GM21515 (cell line): ENCODE measurements at regions not wholly inside any gene's neighbourhood (a gene's known extent, or its start where the extent isn't known, plus 50 kb on each side); places are given as distances from the start of the nearest gene placed in this dataset.

Experiments
- ATAC-seq: cut with Tn5 transposase; IDR thresholded peaks from one replicate; pipeline ENCODE4 v1.9.1; 2021; ENCODE audit not compliant: unreplicated experiment

DNA sequence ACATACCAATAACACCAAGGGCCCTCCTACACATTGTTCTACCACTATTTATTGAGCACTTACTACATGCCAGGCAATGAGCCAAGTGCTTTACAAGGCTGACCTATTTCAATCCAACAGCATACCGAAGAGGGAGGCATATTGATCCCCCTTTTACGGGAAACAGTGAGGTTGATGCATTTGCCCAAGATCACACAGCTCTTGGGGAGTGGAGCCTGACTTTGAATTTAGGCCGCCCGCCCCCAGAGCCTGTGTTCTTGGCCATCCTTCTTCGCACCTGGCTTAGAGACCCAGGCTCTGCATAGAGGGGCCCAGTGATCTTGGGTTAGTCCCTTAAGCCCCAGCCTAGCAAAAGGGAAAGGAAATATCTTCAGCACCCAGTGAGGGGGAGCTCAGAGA lies 158.1 kb upstream of the IER5L start:
- no peak for ATAC-seq

GRCh38 chr9:129335464-129336129 lies 157.5 kb upstream of the IER5L start:
- ATAC-seq = no peak

DNA sequence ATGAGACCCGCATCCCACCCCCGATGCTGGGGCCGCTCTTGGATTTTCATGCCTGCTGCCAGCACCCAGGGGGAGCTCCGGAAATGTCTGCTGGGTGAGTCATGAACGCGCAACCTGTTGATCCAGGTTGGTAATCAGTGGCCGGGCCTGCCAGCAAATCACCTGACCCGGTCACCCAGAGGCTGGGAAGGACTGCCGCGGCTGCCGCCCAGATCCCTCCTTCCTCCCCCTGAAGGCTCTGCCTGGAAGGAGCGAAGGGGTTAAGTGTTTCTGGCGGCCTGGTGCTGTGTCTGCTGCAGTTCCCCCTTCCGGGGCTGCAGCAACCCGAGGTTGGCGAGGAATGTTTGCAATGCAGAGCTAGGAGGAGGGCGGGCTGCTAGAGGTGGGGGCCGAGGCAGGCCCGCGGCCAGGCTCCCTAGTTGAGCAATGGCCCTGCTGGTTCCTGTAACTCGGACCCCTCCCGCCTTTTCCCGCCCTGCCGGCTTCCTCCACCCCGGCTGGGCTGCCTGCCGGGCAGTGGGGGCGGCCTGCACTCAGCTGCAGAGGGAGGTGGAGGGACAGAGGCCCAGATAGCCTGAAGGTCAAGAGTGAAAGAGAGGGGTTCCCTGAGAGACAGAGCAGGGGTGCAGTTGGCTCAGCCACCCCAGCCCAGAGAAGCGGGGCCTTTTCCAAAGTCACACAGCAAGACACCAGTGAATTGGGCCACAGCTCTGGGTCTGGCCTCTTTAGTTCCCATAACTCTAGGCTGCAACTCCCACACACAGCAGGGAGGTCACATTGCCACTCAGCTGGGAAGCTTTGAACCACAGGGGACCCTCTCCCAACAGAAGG lies 156.3 kb upstream of the IER5L start:
- no peak for ATAC-seq

GRCh38 chr9:129333617-129334104 lies 155.6 kb upstream of the IER5L start:
- no peak for ATAC-seq

GRCh38 chr9:129332581-129332980 lies 154.5 kb upstream of the IER5L start:
- ATAC-seq = no peak

GRCh38 chr9:129331772-129332500 lies 153.9 kb upstream of the IER5L start:
- no peak for ATAC-seq

DNA sequence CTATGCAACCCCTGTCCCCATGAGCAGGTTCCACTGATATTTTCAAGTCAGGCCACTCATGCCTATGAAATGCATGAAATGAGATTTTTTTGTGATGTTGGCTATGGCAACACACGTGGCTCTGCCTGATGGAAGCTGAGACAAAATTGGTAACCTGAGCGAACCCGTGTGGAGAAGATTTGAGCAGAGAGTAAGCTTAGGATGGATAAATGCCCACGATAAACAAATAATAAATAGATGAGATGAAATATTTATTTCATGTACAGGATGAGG lies 153.4 kb upstream of the IER5L start:
- ATAC-seq = no peak

DNA sequence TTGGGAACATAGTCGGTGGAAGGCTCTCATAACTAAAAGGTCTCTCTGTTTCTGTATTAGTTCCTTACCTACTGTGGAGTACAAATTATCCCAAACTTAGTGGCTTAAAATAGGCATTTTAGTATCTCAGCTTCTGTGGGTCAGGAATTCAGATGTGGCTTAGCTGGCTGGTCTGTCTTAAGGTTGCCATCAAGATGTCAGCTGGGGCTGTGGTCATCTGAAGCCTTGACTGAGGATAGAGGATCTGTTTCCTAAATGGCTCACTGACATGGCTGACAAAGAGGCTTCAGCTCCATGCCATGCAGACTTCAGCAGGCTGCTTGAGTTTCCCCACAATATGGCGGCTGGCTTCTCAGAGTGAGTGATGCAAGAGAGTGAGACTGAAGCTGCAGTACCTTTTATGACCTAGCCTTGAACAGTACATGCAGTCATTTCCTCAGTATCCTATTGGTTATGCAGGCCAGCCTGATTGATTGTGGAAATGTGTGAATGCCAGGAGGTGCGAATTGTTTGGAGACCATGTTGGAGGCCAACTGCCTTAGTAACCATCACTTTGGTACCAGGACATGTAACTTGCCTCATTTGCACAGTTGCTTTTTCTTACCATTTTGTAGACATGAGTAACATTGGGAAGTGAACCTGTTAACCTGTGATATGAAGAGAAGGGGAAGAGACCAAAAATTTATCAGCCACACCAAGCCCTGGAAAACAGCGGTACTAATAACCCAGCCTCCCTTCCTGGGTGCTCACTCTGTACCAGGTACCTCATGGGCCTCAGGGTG lies 152.8 kb upstream of the IER5L start:
- ATAC-seq = no peak

DNA sequence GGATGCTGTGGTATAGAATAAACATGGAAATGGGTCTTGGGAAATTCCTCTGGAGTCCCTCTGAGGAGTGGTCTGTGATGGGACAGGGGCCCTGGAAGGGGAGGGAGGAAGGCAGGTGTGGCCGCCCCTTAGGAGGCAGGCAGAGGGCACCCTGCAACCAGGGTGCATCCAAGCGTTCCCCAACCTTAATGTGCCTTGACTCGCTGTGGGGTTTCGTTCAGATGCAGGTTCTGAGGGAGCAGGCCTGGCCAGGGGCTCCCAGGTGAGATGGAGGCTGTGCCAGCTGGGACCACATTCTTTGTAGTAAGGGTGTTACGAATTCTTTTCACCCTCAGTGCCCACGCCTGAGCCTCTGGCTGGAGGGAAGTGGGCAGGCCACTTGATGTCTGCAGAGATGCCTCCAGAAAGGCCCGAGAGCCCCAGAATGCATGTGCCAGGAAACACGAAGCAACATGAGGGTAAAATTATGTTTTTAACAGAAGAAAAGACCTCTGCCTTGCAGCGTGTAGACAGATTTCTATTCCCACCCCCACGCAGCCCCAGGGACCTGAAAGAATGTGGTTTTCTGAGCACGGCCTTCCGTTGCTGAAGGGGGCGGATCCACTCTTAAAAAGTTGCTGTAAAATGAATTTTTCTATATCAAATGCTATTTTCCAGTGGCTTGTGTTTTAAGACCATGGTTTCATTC lies 150.4 kb upstream of the IER5L start:
- no peak for ATAC-seq

DNA sequence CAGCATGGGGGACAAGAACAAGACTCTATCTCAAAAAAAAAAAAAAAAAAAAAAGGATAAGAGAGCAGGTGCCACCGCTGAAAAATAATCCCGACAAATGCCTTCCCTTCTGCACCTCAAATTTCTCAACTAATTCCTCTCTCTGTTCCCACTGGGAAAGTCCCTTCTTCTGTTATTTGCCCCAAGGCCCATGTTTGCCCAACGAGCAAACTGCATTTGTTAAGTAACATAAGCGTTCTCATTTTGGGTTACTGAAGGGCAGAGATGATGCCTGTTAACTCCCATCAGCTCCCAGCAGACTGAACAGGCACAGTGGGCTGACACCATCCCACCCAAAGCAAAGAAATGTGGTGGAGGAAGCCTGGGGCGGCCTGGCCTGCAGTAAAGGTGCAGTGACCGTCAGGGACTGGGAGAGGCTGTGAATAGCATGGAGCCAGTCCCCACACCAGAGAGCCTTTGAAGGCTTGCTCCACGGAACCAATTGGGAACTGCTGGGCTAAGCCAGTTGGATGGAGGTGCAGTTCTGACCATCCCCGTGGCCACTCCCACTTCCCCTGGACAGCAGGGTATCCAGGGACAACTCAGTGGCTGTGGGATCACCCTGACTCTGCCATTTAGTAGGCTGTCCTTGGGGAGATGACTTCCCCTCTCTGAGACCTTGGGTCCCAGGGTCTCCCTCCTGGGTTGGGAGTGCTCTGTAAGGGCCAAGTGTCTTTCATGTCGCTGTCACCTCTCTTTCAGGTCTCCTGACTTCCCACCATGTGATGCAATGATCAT lies 149.7 kb upstream of the IER5L start:
- no peak for ATAC-seq

- no peak for ATAC-seq
Observed at GRCh38 chr9:129326061-129327005, 148.3 kb upstream of the IER5L start.

DNA sequence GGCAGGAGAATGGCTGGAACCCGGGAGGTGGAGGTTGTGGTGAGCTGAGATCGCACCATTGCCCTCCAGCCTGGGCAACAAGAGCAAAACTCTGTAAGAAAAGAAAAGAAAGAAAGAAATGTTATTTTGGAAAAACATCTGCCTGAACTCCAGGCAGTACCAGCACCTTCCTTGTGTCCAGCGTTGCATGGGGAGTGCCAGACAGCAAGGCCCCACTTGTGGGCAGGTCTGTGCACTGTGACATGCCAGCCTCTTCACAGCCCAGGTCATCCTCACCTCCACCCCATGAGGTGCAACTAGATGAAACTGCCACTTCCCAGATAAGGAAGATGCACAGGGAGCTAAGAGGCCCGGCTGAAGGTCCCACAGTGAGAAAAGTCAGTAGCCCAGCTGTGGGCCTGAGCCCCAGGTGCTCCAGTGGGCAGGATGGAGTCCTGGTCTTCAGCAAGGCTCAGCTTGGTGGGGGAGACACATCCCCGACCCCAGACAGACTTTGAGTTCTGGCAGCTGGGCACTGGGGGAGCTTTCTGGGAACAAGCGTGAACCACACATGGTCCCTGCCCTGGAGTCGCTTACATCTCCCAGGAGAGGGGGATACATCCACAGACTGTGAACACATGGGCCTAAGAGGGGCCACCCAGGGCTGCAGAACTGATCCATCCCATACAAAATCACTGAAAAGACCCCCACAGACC lies 146.9 kb upstream of the IER5L start:
- no peak for ATAC-seq

GRCh38 chr9:129323999-129324553 lies 146.0 kb upstream of the IER5L start:
- ATAC-seq = no peak

DNA sequence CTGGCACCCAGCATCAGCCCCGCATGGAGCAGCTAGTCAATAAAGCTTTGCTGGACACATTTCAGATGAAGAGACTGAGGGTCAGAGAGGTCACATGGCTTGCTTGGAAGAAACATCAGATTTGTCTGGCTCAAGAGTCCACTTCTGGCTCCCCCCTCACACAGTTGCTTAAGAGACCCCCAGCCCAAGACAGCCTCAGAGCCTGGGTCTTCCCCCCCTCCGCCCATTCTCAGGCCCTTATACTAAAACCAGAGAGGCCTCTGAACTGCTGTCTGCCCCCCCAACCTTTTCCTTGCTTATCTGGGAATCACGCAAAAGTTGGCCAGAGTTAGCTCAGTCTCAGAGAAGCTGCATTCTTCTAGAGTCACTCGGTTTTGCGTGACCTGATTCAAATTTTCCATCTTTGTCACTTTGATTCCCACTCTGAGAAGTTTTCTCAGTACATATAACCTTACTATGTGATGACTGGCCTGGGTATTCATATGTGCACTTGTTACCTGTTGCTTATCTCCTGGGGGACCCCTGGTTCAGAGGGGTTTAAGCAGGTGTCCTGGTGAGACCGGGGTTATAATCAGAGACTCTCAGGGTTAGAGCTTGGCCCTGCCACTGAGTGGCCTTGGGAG lies 145.4 kb upstream of the IER5L start:
- ATAC-seq = no peak

DNA sequence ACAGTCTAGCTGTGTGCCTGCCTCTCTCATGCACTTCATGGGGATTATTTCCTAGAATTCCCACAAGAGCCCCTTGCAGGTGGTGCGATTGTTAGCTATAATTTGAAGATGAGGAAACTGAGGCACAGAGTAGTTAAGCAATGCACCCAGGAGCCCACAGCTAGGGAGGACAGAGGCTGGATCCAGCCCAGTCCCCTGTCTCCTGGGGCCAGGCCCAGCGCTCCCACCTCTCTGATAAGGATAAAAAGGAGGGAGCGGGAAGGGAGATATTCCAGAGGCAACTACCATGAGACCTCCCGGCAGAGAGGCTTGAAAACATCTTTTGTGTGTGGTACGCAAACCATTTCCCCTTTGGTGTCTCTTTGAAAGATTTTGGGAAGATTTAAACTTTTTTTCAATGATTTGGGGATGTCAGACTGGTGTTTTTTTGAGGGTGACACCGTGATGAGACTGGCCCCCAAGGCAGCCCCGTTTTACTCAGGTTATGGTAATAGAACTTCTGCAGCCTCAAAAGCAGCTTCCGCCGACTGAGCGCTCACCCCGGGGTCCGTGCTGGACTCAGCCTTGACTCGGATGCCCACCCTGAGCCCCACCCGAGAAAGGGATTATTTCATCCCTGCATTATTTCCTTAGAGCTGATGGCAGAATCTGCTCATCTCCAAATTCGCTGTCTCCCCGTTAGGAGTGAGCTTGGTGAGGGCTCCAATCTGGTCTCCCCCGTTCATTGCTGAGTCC lies 144.7 kb upstream of the IER5L start:
- ATAC-seq = no peak

GRCh38 chr9:129322022-129322621 lies 144.1 kb upstream of the IER5L start:
- ATAC-seq = no peak
